SU-DHL-6 (cell line): ENCODE measurements at regions not wholly inside any gene's neighbourhood (a gene's known extent, or its start where the extent isn't known, plus 50 kb on each side); places are given as distances from the start of the nearest gene placed in this dataset.

Experiments
- H2AFZ ChIP-seq: fragments of 200-600 bp; sonication (generic); 2 replicates; pipeline ENCODE4 v1.6.1; 2014; ENCODE audit warnings: low read depth, mild to moderate bottlenecking, moderate library complexity, mixed read lengths, antibody characterized with exemption, low read length; ENCODE audit not compliant: severe bottlenecking
- H3F3A ChIP-seq: fragments of 200-600 bp; shearing (Covaris generic); 2 replicates; pipeline ENCODE4 v1.6.0; 2016; ENCODE audit warnings: antibody characterized with exemption, mild to moderate bottlenecking; ENCODE audit not compliant: insufficient read depth
- H3K27ac ChIP-seq: fragments of 200-600 bp; sonication (generic); 2 replicates; pipeline ENCODE4 v1.5.1; 2016; ENCODE audit warnings: low read depth, mild to moderate bottlenecking, low read length, moderate library complexity, mixed read lengths
- H3K27me3 ChIP-seq: fragments of 200-600 bp; sonication (generic), shearing (Covaris generic); 2 replicates; pipeline ENCODE4 v1.6.0; 2014; ENCODE audit warnings: mild to moderate bottlenecking, low read length
- H3K36me3 ChIP-seq: fragments of 200-600 bp; sonication (generic); 2 replicates; pipeline ENCODE4 v1.6.1; 2014; ENCODE audit warnings: mild to moderate bottlenecking, low read length, mixed read lengths
- H3K4me2 ChIP-seq: fragments of 300-600, 200-600 bp; shearing (Covaris generic), sonication (generic); 2 replicates; pipeline ENCODE4 v1.6.0; 2014; ENCODE audit warnings: low read length, low read depth, mild to moderate bottlenecking; ENCODE audit not compliant: poor library complexity, severe bottlenecking
- H3K4me3 ChIP-seq: fragments of 200-600 bp; sonication (generic); 2 replicates; pipeline ENCODE4 v1.5.1; 2014; ENCODE audit warnings: antibody characterized with exemption, low read length, mild to moderate bottlenecking, mixed read lengths; ENCODE audit not compliant: insufficient read depth, poor library complexity, severe bottlenecking
- H3K79me2 ChIP-seq: fragments of 200-600 bp; sonication (generic); 2 replicates; pipeline ENCODE4 v1.6.1; 2014; ENCODE audit warnings: mild to moderate bottlenecking, low read length, moderate library complexity; ENCODE audit not compliant: insufficient read depth
- H3K9ac ChIP-seq: fragments of 200-600 bp; sonication (generic); 2 replicates; pipeline ENCODE4 v1.7.0; 2014; ENCODE audit warnings: mild to moderate bottlenecking, low read length
- H3K9me2 ChIP-seq: fragments of 200-600 bp; sonication (generic); replicated peaks from 2 replicates; pipeline ENCODE4 v1.6.1; 2014; ENCODE audit warnings: low read length; ENCODE audit not compliant: insufficient read depth
- H3K9me3 ChIP-seq: fragments of 200-600 bp; sonication (generic); 2 replicates; pipeline ENCODE4 v1.6.1; 2014; ENCODE audit warnings: low read length, mixed read lengths; ENCODE audit not compliant: insufficient read depth
- H4K20me1 ChIP-seq: fragments of 200-600 bp; sonication (generic); 2 replicates; pipeline ENCODE4 v1.6.1; 2014; ENCODE audit warnings: low read depth, mild to moderate bottlenecking, antibody characterized with exemption, low read length, moderate library complexity, mixed read lengths
- EZH2phosphoT487 ChIP-seq: fragments of 200-600 bp; sonication (generic), shearing (Covaris generic); conservative IDR thresholded peaks from 2 replicates; pipeline ENCODE4 v1.6.1; 2018; ENCODE audit warnings: mild to moderate bottlenecking, antibody characterized with exemption, low read length, moderate library complexity, mixed read lengths
- TF ChIP-seq, protein P1 (sequence below): fragments of 200-600 bp; sonication (generic); IDR thresholded peaks from one replicate; pipeline ENCODE4 v1.5.1; 2017; ENCODE audit warnings: antibody characterized with exemption, mild to moderate bottlenecking, low read length, moderate library complexity; ENCODE audit not compliant: insufficient read depth, poor library complexity, severe bottlenecking

DNA sequence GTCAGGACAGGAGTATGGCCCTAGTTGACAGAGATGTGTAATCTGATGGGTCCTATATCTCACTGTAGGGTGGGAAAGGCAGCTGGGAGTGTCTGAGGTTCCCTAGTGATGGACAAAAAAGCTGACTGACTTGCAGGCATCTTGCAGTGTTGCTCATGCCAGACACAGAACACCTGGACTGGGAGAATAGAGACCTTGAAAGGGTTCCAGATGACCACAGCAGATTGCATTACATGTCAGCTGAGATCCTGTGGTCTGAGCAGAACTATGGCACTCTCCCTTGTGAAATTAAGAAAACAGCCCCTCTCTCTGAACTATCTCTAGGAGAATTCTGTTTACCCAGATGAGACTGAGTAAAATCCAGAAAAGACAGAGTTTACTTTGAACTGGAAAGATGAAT lies 212.6 kb upstream of the MAN1A1 start:
- H3K9me3 ChIP-seq = no peaks in the 10 kb centered on the region
- no peaks in the 10 kb centered on the region for H4K20me1 ChIP-seq
- no peaks in the 10 kb centered on the region for H3F3A ChIP-seq
- H3K9me2 ChIP-seq = no peaks in the 10 kb centered on the region; the same call in 1 of the 2 replicates
- no peak overlapping the region for H3K9ac ChIP-seq
- H3K4me2 ChIP-seq = no peak overlapping the region
- no peaks in the 10 kb centered on the region for H3K36me3 ChIP-seq
- TF ChIP-seq EZH2phosphoT487 = no peak
- TF ChIP-seq, protein P1, sequence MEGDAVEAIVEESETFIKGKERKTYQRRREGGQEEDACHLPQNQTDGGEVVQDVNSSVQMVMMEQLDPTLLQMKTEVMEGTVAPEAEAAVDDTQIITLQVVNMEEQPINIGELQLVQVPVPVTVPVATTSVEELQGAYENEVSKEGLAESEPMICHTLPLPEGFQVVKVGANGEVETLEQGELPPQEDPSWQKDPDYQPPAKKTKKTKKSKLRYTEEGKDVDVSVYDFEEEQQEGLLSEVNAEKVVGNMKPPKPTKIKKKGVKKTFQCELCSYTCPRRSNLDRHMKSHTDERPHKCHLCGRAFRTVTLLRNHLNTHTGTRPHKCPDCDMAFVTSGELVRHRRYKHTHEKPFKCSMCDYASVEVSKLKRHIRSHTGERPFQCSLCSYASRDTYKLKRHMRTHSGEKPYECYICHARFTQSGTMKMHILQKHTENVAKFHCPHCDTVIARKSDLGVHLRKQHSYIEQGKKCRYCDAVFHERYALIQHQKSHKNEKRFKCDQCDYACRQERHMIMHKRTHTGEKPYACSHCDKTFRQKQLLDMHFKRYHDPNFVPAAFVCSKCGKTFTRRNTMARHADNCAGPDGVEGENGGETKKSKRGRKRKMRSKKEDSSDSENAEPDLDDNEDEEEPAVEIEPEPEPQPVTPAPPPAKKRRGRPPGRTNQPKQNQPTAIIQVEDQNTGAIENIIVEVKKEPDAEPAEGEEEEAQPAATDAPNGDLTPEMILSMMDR = no peak
- no peak overlapping the region for H3K4me3 ChIP-seq
- no peak overlapping the region for H3K27ac ChIP-seq
- H3K79me2 ChIP-seq = no peaks in the 10 kb centered on the region
- no peaks in the 10 kb centered on the region for H3K27me3 ChIP-seq
- H2AFZ ChIP-seq = no peak overlapping the region

DNA sequence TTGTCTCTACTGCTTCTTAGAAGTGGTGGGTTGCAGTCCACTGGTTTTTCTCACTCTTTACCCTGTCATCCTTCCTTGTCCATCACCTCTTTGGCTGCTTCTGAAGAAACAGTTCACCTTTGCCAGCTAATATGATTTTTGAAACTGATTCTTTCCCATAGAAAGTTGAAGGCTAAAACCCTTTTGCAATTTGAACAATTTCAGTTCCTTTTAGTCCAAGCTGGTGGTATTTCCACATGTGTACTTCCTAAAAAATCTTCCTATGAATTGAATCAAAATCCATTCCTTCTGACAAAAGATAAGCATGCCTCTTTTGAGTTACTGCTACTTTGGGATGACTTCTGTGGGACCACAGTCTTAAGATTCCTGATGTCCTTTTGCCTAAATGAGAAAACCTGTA lies 210.0 kb upstream of the MAN1A1 start:
- Histone ChIP-seq H3K79me2 (no peaks in the 10 kb centered on the region), H3K4me3 (no peak overlapping the region), H3K27me3 (no peaks in the 10 kb centered on the region), H4K20me1 (no peaks in the 10 kb centered on the region), H2AFZ (no peak overlapping the region), H3K36me3 (no peaks in the 10 kb centered on the region), H3F3A (no peaks in the 10 kb centered on the region), H3K4me2 (no peak overlapping the region), H3K27ac (no peak overlapping the region), H3K9me2 (no peaks in the 10 kb centered on the region; the same call in 1 of the 2 replicates), H3K9me3 (no peaks in the 10 kb centered on the region), H3K9ac (no peak overlapping the region)
- no peak for TF ChIP-seq EZH2phosphoT487
- TF ChIP-seq, protein P1 = no peak

DNA sequence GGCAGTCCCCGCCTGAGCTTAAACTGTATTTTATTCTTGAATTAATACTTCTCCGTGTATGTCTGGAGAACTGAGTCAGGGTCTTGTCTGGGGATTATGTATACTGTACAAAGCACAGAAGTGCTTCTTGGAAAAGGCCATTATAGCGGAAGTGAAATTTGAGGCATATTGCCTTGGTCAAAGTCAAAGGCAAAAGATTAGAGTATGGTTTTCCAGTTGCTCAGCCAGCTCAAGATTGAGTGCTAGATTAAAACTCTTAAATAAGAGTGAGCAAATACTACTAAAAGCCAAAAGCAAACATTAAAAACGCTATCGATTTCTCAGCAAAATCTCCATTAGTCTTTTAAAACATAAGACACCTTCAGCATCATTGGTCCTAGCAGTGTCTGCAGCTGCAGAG lies 207.7 kb upstream of the MAN1A1 start:
- Histone ChIP-seq H3K9me3 (no peaks in the 10 kb centered on the region), H3F3A (no peaks in the 10 kb centered on the region), H4K20me1 (no peaks in the 10 kb centered on the region), H2AFZ (no peak overlapping the region), H3K27me3 (no peaks in the 10 kb centered on the region), H3K79me2 (no peaks in the 10 kb centered on the region), H3K4me2 (no peak overlapping the region), H3K9me2 (no peaks in the 10 kb centered on the region; the same call in 1 of the 2 replicates), H3K9ac (no peak overlapping the region), H3K4me3 (no peak overlapping the region), H3K27ac (no peak overlapping the region), H3K36me3 (no peaks in the 10 kb centered on the region)
- TF ChIP-seq, protein P1 = no peak
- no peak for TF ChIP-seq EZH2phosphoT487
